Breast epithelium (tissue), 3 donors: ENCODE measurements at regions not wholly inside any gene's neighbourhood (a gene's known extent, or its start where the extent isn't known, plus 50 kb on each side); places are given as distances from the start of the nearest gene placed in this dataset.

Experiments used
- CTCF ChIP-seq, 3 donors: fragments of 450-650 bp; IDR thresholded peaks; one replicate each; pipeline ENCODE4 v1.5.1; 2016 to 2017; ENCODE audit warnings: antibody characterized with exemption in 3 of 3, mild to moderate bottlenecking in 3 of 3, moderate library complexity in 3 of 3
- POLR2A ChIP-seq: fragments of 450-650 bp; IDR thresholded peaks from one replicate; pipeline ENCODE4 v1.6.1; 2016; ENCODE audit warnings: antibody characterized with exemption, mild to moderate bottlenecking, moderate library complexity

DNA sequence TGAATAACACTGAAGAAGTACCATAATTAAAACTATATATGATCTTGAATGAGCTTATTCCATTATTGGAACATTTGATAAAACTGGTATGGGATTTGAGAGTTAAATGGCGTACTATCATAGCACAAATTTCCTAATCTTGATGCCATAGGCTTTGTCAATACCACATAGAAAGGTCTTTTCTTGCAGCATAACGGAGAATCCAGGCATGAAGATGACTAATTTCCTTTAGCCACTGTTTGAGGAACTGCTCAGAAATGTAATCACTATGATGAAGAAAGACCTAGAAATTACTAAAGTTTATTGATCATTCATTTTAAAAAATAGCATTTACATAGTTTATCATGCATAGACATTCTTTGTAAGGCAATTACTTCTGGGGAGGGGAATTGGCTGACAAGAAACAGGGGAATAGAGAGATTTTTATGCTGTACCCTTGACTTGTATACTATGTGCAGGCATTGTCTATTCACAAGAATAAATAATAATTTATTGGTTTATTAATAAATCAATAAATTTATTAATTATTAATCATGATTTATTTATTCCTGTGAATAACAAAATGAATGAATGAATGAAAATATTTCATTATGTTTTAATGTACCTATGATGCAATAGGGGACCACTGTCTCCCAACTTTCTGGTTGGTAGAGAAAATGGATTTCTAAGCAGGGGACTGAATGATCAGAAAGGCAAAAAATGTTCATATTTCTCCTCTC is 2676.6 kb downstream of the PCDH9 start:
- no peak for TF ChIP-seq CTCF (IDR thresholded peaks at IDR 0.05)
- no peak for TF ChIP-seq POLR2A
